Ovary (tissue), 7 donors: ENCODE measurements at regions not wholly inside any gene's neighbourhood (a gene's known extent, or its start where the extent isn't known, plus 50 kb on each side); places are given as distances from the start of the nearest gene placed in this dataset.

Experiments used
- DNase-seq, 5 donors: peaks; one replicate each; pipeline ENCODE4 v3.0.0-alpha.2; 2019 to 2020
- H3K27ac ChIP-seq, 2 donors: fragments of 200-600 bp; one replicate each; pipeline versions ENCODE4 v1.5.1 to v1.8.0; 2019 to 2022
- H3K27me3 ChIP-seq: fragments of 200-600 bp; one replicate; pipeline ENCODE4 v1.8.0; 2022
- H3K36me3 ChIP-seq: fragments of 200-600 bp; sonication (generic); one replicate; pipeline ENCODE4 v1.5.1; 2019
- H3K4me1 ChIP-seq: one replicate; pipeline ENCODE4 v1.8.1; 2013; ENCODE audit warnings: mild to moderate bottlenecking, moderate library complexity; ENCODE audit not compliant: insufficient read depth
- H3K4me3 ChIP-seq: fragments of 200-600 bp; sonication (generic); one replicate; pipeline ENCODE4 v1.5.1; 2017
- H3K9me3 ChIP-seq, 2 donors: fragments of 200-600 bp in 1 of 2; sonication (generic) in 1 of 2; one replicate each; pipeline versions ENCODE4 v1.5.1 to v1.8.1; 2013 to 2019; ENCODE audit warnings: mild to moderate bottlenecking in 1 of 2, moderate library complexity in 1 of 2
- CTCF ChIP-seq, 3 donors: fragments of 450-650 bp in 2 of 3; fragments of 200-600 bp in 1 of 3; IDR thresholded peaks; one replicate each; pipeline versions ENCODE4 v1.5.1 to v1.8.0; 2016 to 2022; ENCODE audit warnings: antibody characterized with exemption in 3 of 3, mild to moderate bottlenecking in 1 of 3
- EP300 ChIP-seq: sonication (generic); formaldehyde crosslinking; IDR thresholded peaks from one replicate; pipeline ENCODE4 v1.6.1; 2017; ENCODE audit warnings: antibody characterized with exemption
- POLR2A ChIP-seq: fragments of 450-650 bp; IDR thresholded peaks from one replicate; pipeline ENCODE4 v1.6.1; 2017; ENCODE audit warnings: antibody characterized with exemption, mild to moderate bottlenecking, moderate library complexity
- WGBS, 3 donors: extraction: QIAGEN DNeasy Blood & Tissue Kit in 1 of 3; methylation state at CpG; one replicate each; pipeline versions ENCODE4 v1.1.5 to v1.1.7; 2013 to 2017; 5-methylcytosine and 5-hydroxymethylcytosine counted together
- intact Hi-C, 4 donors: fragments of 100-400 bp; cut with DNase I; formaldehyde crosslinking; loops; one replicate each; pipeline versions ENCODE4 v1.11.0 to v1.15.1; 2022 to 2023
- donor health status: DM: no; HTN: no; CAD: no; lungs with moderate emphysema.
- donor health status: DM: no; HTN: no; CAD: no.
- donor health status: Bipolar disorder and iron deficiency.
- donor health status: DM: no; HTN: no; CAD: no.
- donor health status: DM: yes; HTN: yes; CAD: no.

GRCh38 chr1:193785850-193786420, 599.5 kb upstream of the B3GALT2 start:
- Histone ChIP-seq H3K27me3 (no peaks in the 10 kb centered on the region), H3K4me3 (no peak overlapping the region), H3K36me3 (no peaks in the 10 kb centered on the region), H3K9me3 (no peaks in the 10 kb centered on the region), H3K27ac (no peak overlapping the region), H3K4me1 (no peaks in the 10 kb centered on the region)
- intact Hi-C loops = no loop called here
- WGBS, 3 donors = 21 to 43% (median 23%) methylated on average over 3 of the region's 3 CpGs
- TF ChIP-seq POLR2A = no peak
- TF ChIP-seq EP300 = no peak
- no peak for TF ChIP-seq CTCF (IDR thresholded peaks at IDR 0.05)
- DNase-seq = no peak

- Histone ChIP-seq H3K27me3 (no peaks in the 10 kb centered on the region), H3K27ac (no peak overlapping the region), H3K4me3 (no peak overlapping the region), H3K9me3 (no peaks in the 10 kb centered on the region), H3K4me1 (no peaks in the 10 kb centered on the region), H3K36me3 (no peaks in the 10 kb centered on the region)
- WGBS, 3 donors = 93 to 98% (median 96%) methylated on average over 2 of the region's 2 CpGs
- TF ChIP-seq EP300 (no peak), CTCF (IDR thresholded peaks at IDR 0.05) (no peak), POLR2A (no peak)
- no peak for DNase-seq
- intact Hi-C loops = no loop called here
These were observed 588.3 kb upstream of the B3GALT2 start for GRCh38 chr1:193774536-193775323.

- Histone ChIP-seq H3K27me3 (no peaks in the 10 kb centered on the region), H3K4me3 (no peak overlapping the region), H3K27ac (no peak overlapping the region), H3K4me1 (no peaks in the 10 kb centered on the region), H3K36me3 (no peaks in the 10 kb centered on the region), H3K9me3 (no peaks in the 10 kb centered on the region)
- DNase-seq = no peak
- TF ChIP-seq POLR2A (no peak), CTCF (IDR thresholded peaks at IDR 0.05) (no peak), EP300 (no peak)
- intact Hi-C loops = no loop called here
- WGBS, 3 donors = 71 to 88% (median 86%) methylated on average over 2 of the region's 2 CpGs
These were observed 585.2 kb upstream of the B3GALT2 start for GRCh38 chr1:193771596-193771995.

GRCh38 chr1:193769651-193770050, 583.2 kb upstream of the B3GALT2 start:
- H3K4me1 ChIP-seq = no peaks in the 10 kb centered on the region
- intact Hi-C loops = no loop called here
- WGBS, 3 donors = 90 to 91% (median 91%) methylated on average over 2 of the region's 2 CpGs
- DNase-seq = no peak
- H3K9me3 ChIP-seq = no peaks in the 10 kb centered on the region
- H3K27ac ChIP-seq = no peak overlapping the region
- H3K36me3 ChIP-seq = no peaks in the 10 kb centered on the region
- no peak overlapping the region for H3K4me3 ChIP-seq
- no peaks in the 10 kb centered on the region for H3K27me3 ChIP-seq
- no peak for TF ChIP-seq EP300
- TF ChIP-seq CTCF (IDR thresholded peaks at IDR 0.05) = no peak
- no peak for TF ChIP-seq POLR2A
